WTC11 (cell line): ENCODE measurements at regions not wholly inside any gene's neighbourhood (a gene's known extent, or its start where the extent isn't known, plus 50 kb on each side); places are given as distances from the start of the nearest gene placed in this dataset.

Source experiments
- ATAC-seq: fragments of 200-7000 bp; cut with Tn5 transposase; 2 replicates; pipeline ENCODE4 v1.10.0; 2021; ENCODE audit warnings: mild to moderate bottlenecking, moderate library complexity
- CTCF ChIA-PET: fragments of 300-600 bp; sonication (Branson Sonifier 250); formaldehyde crosslinking; loops from one replicate; lab custom pipeline; 2021; ENCODE audit warnings: antibody characterized with exemption; lab: Charles Lee
- POLR2A ChIA-PET: fragments of 350-600 bp; sonication (Branson Sonifier 250); formaldehyde crosslinking; loops from one replicate; lab custom pipeline; 2021; ENCODE audit warnings: antibody characterized with exemption; lab: Charles Lee
- DNase-seq: peaks from one replicate; pipeline ENCODE4 v3.0.0; 2021; ENCODE audit warnings: low spot score
- H3K27ac Mint-ChIP-seq: 2 replicates; pipeline ENCODE4 v1.8.0; 2021; ENCODE audit warnings: mixed read lengths
- H3K27me3 Mint-ChIP-seq: 2 replicates; pipeline ENCODE4 v1.8.0; 2021; ENCODE audit warnings: low read depth, mild to moderate bottlenecking, moderate library complexity, mixed read lengths
- H3K36me3 Mint-ChIP-seq: 2 replicates; pipeline ENCODE4 v1.8.0; 2021; ENCODE audit warnings: mixed read lengths
- H3K4me1 Mint-ChIP-seq: 2 replicates; pipeline ENCODE4 v1.8.0; 2022; ENCODE audit warnings: mixed read lengths
- H3K4me3 Mint-ChIP-seq: 2 replicates; pipeline ENCODE4 v1.8.0; 2021; ENCODE audit warnings: mild to moderate bottlenecking, moderate library complexity, mixed read lengths
- H3K9me3 Mint-ChIP-seq: 2 replicates; pipeline ENCODE4 v1.8.0; 2021; ENCODE audit warnings: mixed read lengths
- AFF4 ChIP-seq: sonication (generic); formaldehyde crosslinking; IDR thresholded peaks from 2 replicates; pipeline ENCODE4 v1.8.1; 2023; ENCODE audit warnings: mild to moderate bottlenecking, missing genetic modification reagents, borderline replicate concordance
- ATF3 ChIP-seq: sonication (generic); formaldehyde crosslinking; conservative IDR thresholded peaks from 2 replicates; pipeline ENCODE4 v1.8.1; 2022; ENCODE audit warnings: mild to moderate bottlenecking, missing genetic modification reagents
- CDX4 ChIP-seq: fragments of 250-450 bp; sonication (Bioruptor Pico); IDR thresholded peaks from 2 replicates; pipeline ENCODE4 v1.9.0; 2021; ENCODE audit warnings: moderate library complexity, mild to moderate bottlenecking, inconsistent platforms, borderline replicate concordance
- E2F1 ChIP-seq: sonication (generic); formaldehyde crosslinking; IDR thresholded peaks from 2 replicates; pipeline ENCODE4 v1.8.0; 2022; ENCODE audit warnings: mild to moderate bottlenecking, missing genetic modification reagents
- ELF4 ChIP-seq: sonication (generic); formaldehyde crosslinking; IDR thresholded peaks from 2 replicates; pipeline ENCODE4 v1.8.1; 2022; ENCODE audit warnings: low read depth, mild to moderate bottlenecking, moderate library complexity, missing genetic modification reagents
- FOXJ3 ChIP-seq: sonication (generic); formaldehyde crosslinking; IDR thresholded peaks from 2 replicates; pipeline ENCODE4 v1.9.0; 2021; ENCODE audit warnings: missing genetic modification reagents, mild to moderate bottlenecking, borderline replicate concordance
- FOXP1 ChIP-seq: sonication (generic); formaldehyde crosslinking; IDR thresholded peaks from 2 replicates; pipeline ENCODE4 v1.8.0; 2022; ENCODE audit warnings: missing genetic modification reagents, mild to moderate bottlenecking, moderate library complexity, borderline replicate concordance
- KAT7 ChIP-seq: sonication (generic); formaldehyde crosslinking; IDR thresholded peaks from 2 replicates; pipeline ENCODE4 v1.8.1; 2023; ENCODE audit warnings: missing genetic modification reagents, mild to moderate bottlenecking, borderline replicate concordance
- NR2C2 ChIP-seq: sonication (generic); formaldehyde crosslinking; IDR thresholded peaks from 2 replicates; pipeline ENCODE4 v1.8.0; 2022; ENCODE audit warnings: mild to moderate bottlenecking, missing genetic modification reagents
- OVOL2 ChIP-seq: fragments of 250-450 bp; sonication (Bioruptor Pico); IDR thresholded peaks from 2 replicates; pipeline ENCODE4 v1.9.0; 2021; ENCODE audit warnings: mild to moderate bottlenecking, borderline replicate concordance
- RORB ChIP-seq: fragments of 250-450 bp; sonication (Bioruptor Pico); IDR thresholded peaks from 2 replicates; pipeline ENCODE4 v1.9.0; 2021; ENCODE audit warnings: mild to moderate bottlenecking
- SMAD3 ChIP-seq: sonication (generic); formaldehyde crosslinking; IDR thresholded peaks from 2 replicates; pipeline ENCODE4 v1.8.0; 2022; ENCODE audit warnings: missing genetic modification reagents, mild to moderate bottlenecking, borderline replicate concordance
- SMAD4 ChIP-seq: sonication (generic); formaldehyde crosslinking; IDR thresholded peaks from 2 replicates; pipeline ENCODE4 v1.8.0; 2022; ENCODE audit warnings: mild to moderate bottlenecking, missing genetic modification reagents
- TEAD4 ChIP-seq: sonication (generic); formaldehyde crosslinking; IDR thresholded peaks from 2 replicates; pipeline ENCODE4 v1.8.0; 2022; ENCODE audit warnings: mild to moderate bottlenecking, missing genetic modification reagents
- USF1 ChIP-seq: sonication (generic); formaldehyde crosslinking; IDR thresholded peaks from 2 replicates; pipeline ENCODE4 v1.8.0; 2022; ENCODE audit warnings: mild to moderate bottlenecking, missing genetic modification reagents
- ZNF121 ChIP-seq: sonication (generic); formaldehyde crosslinking; IDR thresholded peaks from 2 replicates; pipeline ENCODE4 v1.8.0; 2023; ENCODE audit warnings: missing genetic modification reagents
- ZNF281 ChIP-seq: sonication (generic); formaldehyde crosslinking; IDR thresholded peaks from 2 replicates; pipeline ENCODE4 v1.8.0; 2023; ENCODE audit warnings: mild to moderate bottlenecking, missing genetic modification reagents
- ZNF532 ChIP-seq: fragments of 250-450 bp; sonication (Bioruptor Pico); IDR thresholded peaks from 2 replicates; pipeline ENCODE4 v1.9.0; 2021; ENCODE audit warnings: mild to moderate bottlenecking, borderline replicate concordance
- ZSCAN18 ChIP-seq: fragments of 250-450 bp; sonication (Bioruptor Pico); IDR thresholded peaks from 2 replicates; pipeline ENCODE4 v2.1.2; 2022; ENCODE audit warnings: mild to moderate bottlenecking, moderate library complexity

- no peak for TF ChIP-seq ZSCAN18 (CRISPR knock-in tag)
- TF ChIP-seq, all 79 proteins: peak for 0
Measured at GRCh38 chrX:127138218-127138617, 318.7 kb downstream of the PRR32 start (continued).

GRCh38 chrX:127177966-127178365 lies 358.4 kb downstream of the PRR32 start:
- DNase-seq (no peak), ATAC-seq (no peak)
- Mint-ChIP-seq H3K27ac (peak overlapping the region; percentile 64; the same call in 1 of the 2 replicates), H3K27me3 (no peaks in the 10 kb centered on the region), H3K4me3 (no peak overlapping the region)
- CTCF ChIA-PET, result no interaction called here
- POLR2A ChIA-PET, result no interaction called here
- TF ChIP-seq ZSCAN18 (CRISPR knock-in tag) (no peak), FOXJ3 (CRISPR knock-in tag) (no peak), RORB (no peak), SMAD4 (no peak), USF1 (CRISPR knock-in tag) (no peak), ZNF532 (CRISPR knock-in tag) (no peak), ZNF281 (CRISPR knock-in tag) (no peak), ZNF121 (CRISPR knock-in tag) (no peak), FOXP1 (CRISPR knock-in tag) (no peak), SMAD3 (CRISPR knock-in tag) (no peak), AFF4 (CRISPR knock-in tag) (no peak), ELF4 (CRISPR knock-in tag) (no peak), TEAD4 (no peak), KAT7 (CRISPR knock-in tag) (no peak), ATF3 (CRISPR knock-in tag) (no peak), NR2C2 (CRISPR knock-in tag) (no peak), CDX4 (no peak), OVOL2 (CRISPR knock-in tag) (no peak), E2F1 (no peak)
- TF ChIP-seq, all 79 proteins: peak for 0
- no peaks in the 10 kb centered on the region for H3K9me3 Mint-ChIP-seq
- peaks cover 8% of the 10 kb centered on the region for H3K4me1 Mint-ChIP-seq
- H3K36me3 Mint-ChIP-seq, result no peaks in the 10 kb centered on the region
